HS-27A (cell line): ENCODE measurements at regions not wholly inside any gene's neighbourhood (a gene's known extent, or its start where the extent isn't known, plus 50 kb on each side); places are given as distances from the start of the nearest gene placed in this dataset.

Experiments used
- DNase-seq: peaks from one replicate; pipeline ENCODE4 v3.0.0-alpha.2; 2012; ENCODE audit warnings: low read depth, missing footprints

- no peak for DNase-seq
Measured at GRCh38 chr3:15952543-15953175, 154.9 kb upstream of the ANKRD28 start.

GRCh38 chr3:15953841-15954240, 156.1 kb upstream of the ANKRD28 start:
- DNase-seq, result no peak

GRCh38 chr3:15955968-15956367, 158.2 kb upstream of the ANKRD28 start:
- DNase-seq, result no peak

- DNase-seq, result no peak
Measured at GRCh38 chr3:15958692-15959433, 161.1 kb upstream of the ANKRD28 start.

- DNase-seq, result no peak
Measured at GRCh38 chr3:15959434-15959811, 161.6 kb upstream of the ANKRD28 start.

GRCh38 chr3:15964605-15965442, 167.0 kb upstream of the ANKRD28 start:
- DNase-seq, result no peak

- no peak for DNase-seq
Measured at GRCh38 chr3:15967577-15967976, 169.8 kb upstream of the ANKRD28 start.

- DNase-seq, result no peak
Measured at GRCh38 chr3:15969874-15970640, 172.3 kb upstream of the ANKRD28 start.

- no peak for DNase-seq
Measured at GRCh38 chr3:15973414-15973813, 175.6 kb upstream of the ANKRD28 start.

- no peak for DNase-seq
Measured at GRCh38 chr3:15973940-15974339, 176.2 kb upstream of the ANKRD28 start.

GRCh38 chr3:15974647-15975046, 176.9 kb upstream of the ANKRD28 start:
- no peak for DNase-seq

- DNase-seq, result no peak
Measured at GRCh38 chr3:15976524-15976923, 178.7 kb upstream of the ANKRD28 start.

- DNase-seq, result no peak
Measured at GRCh38 chr3:15977090-15977489, 179.3 kb upstream of the ANKRD28 start.

GRCh38 chr3:15977598-15978232, 179.9 kb upstream of the ANKRD28 start:
- DNase-seq, result no peak

- no peak for DNase-seq
Measured at GRCh38 chr3:15978801-15979200, 181.0 kb upstream of the ANKRD28 start.

GRCh38 chr3:15979495-15979894, 181.7 kb upstream of the ANKRD28 start:
- no peak for DNase-seq

- no peak for DNase-seq
Measured at GRCh38 chr3:15979900-15980299, 182.1 kb upstream of the ANKRD28 start.

- no peak for DNase-seq
Measured at GRCh38 chr3:15982243-15982642, 184.5 kb upstream of the ANKRD28 start.

GRCh38 chr3:15982667-15983196, 185.0 kb upstream of the ANKRD28 start:
- peak; percentile 96 for DNase-seq

- DNase-seq, result no peak
Measured at GRCh38 chr3:15983232-15983631, 185.5 kb upstream of the ANKRD28 start.

- DNase-seq, result no peak
Measured at GRCh38 chr3:15983693-15984092, 185.9 kb upstream of the ANKRD28 start.
